ACHN (cell line): ENCODE measurements at regions not wholly inside any gene's neighbourhood (a gene's known extent, or its start where the extent isn't known, plus 50 kb on each side); places are given as distances from the start of the nearest gene placed in this dataset.

ENCODE experiments used
- DNase-seq: peaks from one replicate; pipeline ENCODE4 v3.0.0-alpha.2; 2015
- in situ Hi-C: cut with HindIII; loops from 2 replicates; pipeline ENCODE4 v1.10.0; 2017; ENCODE audit warnings: low sequenced_read_pairs, low pct_ligation_motif_present, low pct_unique_long_range_greater_than_20kb

DNA sequence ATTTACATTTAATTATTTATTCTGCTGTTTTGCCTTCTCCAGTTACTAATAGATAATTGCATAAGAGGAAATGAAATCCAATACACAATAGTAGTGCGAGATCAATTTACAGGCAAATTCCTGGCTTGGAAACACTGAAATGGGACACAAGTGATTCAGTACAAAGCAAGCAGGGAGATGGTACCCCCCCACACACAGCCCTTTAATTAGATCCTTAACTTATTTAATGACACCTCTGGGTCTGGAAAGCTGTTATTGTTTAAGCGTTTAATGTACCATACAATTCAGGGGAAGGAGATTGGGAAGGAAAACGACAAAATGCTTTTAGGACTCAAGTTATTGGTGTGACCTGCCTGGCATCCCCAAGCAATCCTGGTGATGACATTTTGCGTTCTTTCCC, 318.2 kb downstream of the NPIPA8 start:
- no peak for DNase-seq
- in situ Hi-C loops, result no loop called here

DNA sequence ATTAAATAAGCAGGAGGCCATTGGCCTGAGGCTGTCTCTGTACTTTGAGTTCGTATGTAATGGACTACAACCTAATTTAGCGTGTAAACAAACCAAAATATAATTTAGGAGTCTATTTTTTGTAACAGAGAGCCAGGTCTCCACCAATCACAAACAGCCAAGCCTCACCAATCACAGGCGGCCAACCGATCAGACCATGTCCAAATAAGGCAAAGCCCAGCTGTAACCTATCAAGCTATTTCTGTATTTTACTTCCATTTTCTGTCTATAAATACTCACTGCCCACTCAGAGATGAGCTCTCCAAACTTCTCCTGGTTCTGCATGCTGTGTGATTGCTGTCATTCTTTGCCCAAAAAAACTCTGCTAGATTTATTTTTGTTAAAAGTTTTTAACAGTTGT, 322.7 kb downstream of the NPIPA8 start:
- DNase-seq, result no peak
- in situ Hi-C loops, result no loop called here

DNA sequence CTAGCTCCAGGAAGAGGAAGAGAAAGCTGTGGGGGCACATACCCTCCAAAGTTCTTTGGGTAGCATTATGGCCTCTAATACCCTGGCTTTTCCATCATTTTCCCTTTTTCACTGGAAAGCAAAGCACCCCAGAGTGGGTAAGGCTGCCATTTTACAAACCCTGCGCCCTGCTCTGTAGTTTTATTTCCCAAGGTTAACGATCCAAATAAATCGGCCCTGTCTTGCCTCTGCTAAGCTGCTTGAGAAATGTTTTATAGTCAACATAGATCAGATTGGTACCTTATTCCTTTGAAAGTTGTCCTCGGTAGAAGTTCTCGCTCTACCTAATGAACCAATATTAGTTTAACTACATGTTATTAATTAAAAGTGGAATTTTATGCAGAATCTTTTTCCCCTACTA, 328.2 kb downstream of the NPIPA8 start:
- in situ Hi-C loops, result no loop called here
- no peak for DNase-seq

DNA sequence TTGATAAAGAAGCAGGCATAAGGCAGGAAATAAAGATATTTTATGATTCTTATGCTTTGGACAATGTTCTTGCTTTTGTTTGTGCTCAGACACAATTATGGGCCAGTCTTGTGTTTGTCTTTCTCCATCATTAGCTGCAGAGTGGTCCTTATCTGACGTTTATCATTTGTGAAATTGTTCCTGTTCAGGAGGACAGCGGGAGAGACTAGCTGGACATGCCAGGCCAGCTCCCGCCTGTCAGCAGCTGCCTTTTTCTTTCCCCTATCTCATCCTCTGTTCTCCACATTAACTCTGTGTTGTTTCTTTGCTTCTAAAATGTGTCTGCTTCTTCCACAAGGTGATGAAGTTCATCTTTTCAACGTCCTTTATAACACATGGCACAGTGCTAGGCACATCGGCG, 333.5 kb downstream of the NPIPA8 start:
- in situ Hi-C loops, result no loop called here
- no peak for DNase-seq

DNA sequence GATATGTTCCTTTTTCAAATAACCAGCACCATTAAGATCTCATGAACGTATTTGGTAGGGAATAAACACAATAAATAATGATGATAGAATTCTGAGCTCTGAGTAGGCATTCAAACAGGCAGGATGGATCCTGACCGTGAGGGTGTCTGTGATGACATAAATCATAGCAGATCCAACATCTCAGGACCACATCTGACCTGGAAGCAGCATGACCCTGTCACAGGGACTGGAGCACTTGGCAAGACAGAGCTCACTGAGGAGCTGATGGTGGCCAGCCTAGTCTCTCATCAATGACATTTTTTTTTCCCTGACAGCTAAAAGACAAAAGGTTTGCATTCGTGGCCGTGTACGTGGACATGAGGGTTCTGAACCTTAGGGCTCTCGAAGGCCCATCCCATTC, 337.5 kb downstream of the NPIPA8 start:
- in situ Hi-C loops, result no loop called here
- no peak for DNase-seq

DNA sequence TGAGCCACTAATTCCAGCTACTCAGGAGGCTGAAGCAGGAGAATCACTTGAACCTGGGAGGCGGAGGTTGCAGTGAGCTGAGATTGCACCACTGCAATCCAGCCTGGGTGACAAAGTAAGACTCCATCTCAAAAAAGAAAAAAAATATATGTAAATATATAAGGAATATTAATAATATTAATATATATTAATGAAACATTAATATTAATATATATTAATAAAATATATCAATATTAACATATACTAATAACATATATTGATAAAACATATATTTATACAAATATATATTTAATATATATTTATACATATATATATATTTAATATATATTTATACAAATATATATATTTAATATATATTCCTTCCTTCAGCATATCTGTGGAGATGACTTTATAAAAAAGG, 338.0 kb downstream of the NPIPA8 start:
- DNase-seq, result no peak
- in situ Hi-C loops, result no loop called here

DNA sequence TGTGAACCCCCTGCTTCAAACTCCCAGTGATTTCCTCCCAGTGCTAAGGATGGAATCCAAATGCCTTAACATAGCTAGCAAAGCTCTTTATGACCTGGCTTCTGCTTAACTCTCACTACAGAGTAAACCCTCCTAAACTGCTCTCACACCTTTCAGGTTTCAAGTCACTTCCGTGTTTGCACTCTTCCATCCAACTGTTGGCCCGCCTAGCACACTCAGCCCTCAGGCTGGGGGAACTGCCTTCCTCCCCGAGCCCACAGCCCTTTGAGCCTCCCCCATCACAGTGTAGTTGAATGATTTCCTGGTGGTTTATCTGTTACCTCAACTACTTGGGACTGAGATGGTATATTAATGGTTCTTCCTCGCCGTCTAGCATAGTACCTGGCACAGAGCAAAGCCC, 342.5 kb downstream of the NPIPA8 start:
- no peak for DNase-seq

DNA sequence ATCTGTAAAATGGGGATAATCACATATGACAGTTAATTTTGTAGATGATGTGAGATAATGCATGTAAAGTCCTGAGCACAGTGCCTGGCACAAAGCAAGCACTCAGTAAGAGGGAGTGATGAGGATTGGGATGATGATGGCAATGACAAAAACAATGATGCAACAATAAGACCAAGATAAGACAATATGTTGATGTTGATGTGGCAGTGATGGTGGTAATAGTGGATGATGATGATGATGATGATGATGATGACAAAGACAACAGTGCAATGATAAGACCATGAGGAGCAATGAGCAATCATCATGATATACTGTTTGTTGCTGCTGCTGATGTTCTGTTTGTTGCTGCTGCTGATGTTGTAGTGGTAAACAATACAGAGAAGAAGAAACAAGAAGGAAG, 344.1 kb downstream of the NPIPA8 start:
- in situ Hi-C loops, result no loop called here

More for the DNA sequence above, 342.5 kb downstream of the NPIPA8 start:
- in situ Hi-C loops, result no loop called here

DNA sequence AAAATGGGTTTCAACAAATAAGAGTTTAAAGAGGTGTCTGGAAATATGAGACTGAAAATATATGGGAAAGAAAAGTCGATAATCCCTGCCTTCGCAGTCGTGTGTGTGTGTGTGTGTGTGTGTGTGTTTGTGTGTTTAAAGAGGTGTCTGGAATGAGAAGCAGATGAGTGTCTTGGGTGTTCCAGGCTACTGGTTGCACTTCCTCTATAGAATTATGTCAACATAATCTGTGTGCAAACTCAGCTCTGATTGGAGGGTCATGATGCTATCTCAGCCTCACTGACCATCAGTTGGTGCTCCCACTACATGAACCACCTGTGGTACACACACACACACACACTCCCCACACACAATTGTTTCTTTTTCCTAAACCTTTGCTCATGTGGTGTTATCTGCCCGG, 347.3 kb downstream of the NPIPA8 start:
- in situ Hi-C loops, result no loop called here
- no peak for DNase-seq

More for the DNA sequence above, 344.1 kb downstream of the NPIPA8 start:
- DNase-seq, result no peak

DNA sequence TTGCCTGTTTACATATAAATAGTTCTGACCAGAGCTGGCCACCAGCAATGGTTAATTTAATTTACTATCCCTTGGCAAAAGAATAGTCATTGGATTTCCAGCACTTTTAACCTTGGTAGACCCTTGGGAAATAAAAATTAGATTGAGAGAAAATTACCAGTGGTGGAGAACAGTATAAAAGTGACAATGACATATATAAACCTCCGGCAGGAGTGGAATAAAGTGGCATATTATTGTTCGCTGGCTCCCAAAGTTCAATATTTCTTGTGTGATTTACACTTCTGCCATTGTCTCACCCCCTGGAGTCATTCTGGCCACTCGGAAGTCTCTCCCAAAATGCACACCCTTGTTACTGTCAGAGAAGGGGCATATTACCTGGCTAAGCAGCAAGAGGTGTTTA, 347.7 kb downstream of the NPIPA8 start:
- no peak for DNase-seq
- in situ Hi-C loops, result no loop called here

DNA sequence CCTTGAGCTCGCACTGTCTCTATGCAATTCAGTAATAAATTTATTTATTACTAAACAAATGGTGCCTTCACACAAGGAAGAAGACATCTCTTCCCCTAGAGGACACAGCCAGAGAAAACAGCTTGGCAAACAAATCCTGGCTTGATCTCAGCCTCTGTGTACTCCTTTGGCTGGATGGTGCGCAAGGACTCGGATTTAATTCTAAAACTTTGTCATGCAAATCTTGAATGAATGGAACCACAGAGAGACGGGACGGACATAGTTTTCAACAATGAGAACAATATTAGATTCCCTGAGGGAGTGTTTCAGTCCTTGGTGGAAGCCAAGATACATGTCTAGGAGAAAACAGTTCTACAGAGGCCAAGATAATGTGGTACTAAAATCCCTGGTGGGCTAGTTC, 349.5 kb downstream of the NPIPA8 start:
- in situ Hi-C loops, result no loop called here
- DNase-seq, result no peak

DNA sequence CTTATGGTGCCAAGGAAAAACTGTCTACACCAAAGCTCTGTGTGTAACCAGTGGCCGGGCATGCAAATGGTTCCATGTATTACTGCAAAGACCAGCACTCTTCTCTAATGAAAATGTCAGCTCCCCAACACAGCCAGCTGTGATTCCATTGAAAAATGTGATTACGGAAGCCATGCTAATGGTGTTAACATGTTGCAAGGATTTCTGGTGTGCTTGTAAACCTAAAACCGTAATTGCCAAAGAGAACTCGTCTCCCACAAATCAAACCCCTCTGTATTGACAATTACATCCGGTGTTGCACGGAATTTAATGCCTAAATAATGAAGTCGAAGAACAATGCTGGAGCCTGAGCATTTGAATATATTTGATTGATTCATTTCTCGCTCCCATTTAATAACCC, 351.7 kb downstream of the NPIPA8 start:
- no peak for DNase-seq
- in situ Hi-C loops, result no loop called here

DNA sequence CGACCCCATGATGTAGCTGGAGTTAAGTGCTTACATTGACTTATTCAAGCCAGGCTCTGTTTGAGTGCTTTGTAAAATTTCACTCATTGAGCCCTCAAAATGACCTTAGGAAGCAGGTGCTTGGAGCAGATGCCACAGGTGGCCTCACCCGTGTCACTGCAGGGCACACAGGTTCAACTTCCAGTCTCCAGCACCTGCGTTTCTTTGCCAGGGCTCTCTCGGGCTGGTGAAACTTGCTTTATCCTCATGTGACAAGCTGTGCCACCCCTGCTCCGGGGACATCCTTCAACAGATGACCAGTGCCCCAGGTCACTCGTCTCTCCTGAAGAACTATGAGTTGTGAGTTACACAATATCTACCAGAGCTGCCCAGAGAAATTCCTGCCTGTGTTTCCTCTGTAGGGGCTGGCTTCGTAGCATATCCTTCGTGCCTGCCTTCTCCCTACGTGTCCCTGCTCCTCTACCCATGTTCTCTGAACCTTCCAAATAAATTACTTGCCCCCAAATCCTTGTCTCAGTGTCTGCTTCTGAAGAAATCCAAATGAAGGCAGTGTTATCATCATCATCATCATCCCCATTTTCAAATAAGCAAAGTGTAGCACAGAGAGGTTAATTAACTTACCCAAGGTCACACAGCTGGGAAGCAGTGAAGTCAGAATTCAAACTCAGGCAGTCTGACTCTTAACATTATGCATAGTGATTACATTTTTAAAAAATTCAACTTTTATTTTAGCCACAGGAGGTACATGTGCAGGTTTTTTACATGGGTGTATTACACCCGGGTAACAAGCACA, 352.5 kb downstream of the NPIPA8 start:
- no peak for DNase-seq
- in situ Hi-C loops, result no loop called here

DNA sequence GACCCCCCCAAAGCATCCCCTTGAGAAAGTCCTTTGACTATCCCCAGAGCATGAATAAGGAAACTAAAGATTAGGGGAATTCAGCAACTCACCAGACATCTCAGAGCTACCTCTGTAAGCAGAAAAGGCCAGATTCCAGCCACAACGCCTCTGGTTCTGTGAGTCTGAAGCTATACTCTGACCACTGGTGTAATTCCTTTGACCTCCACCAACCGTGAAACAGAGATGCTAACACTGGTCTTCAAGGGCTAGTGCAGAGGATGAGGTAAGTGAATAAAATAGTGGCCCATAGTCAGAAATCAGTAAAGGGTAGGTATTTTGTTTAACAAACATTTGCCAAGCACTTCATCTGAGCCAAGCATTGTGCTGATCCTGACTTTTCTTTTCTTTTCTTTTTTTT, 353.4 kb downstream of the NPIPA8 start:
- DNase-seq, result no peak
- in situ Hi-C loops, result no loop called here

DNA sequence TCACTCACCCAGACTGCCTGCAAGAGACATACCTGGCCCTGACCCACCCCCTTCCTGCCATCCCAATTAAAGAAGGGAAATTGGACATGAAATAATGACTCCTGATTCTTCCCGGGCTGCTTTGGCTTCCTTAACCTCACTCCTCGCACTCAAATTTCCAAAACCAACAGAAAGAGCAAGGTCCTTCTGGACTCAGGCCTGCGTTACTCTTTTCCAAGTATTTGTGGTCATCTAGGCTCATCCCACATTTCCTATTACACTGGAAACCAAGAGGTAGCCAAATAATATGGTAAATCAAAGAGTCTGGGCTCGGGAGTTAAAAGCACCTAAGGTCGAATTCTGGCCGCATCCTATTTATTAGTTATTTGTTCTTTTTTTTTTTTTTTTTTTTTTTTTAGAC, 359.3 kb downstream of the NPIPA8 start:
- in situ Hi-C loops, result no loop called here
- no peak for DNase-seq

DNA sequence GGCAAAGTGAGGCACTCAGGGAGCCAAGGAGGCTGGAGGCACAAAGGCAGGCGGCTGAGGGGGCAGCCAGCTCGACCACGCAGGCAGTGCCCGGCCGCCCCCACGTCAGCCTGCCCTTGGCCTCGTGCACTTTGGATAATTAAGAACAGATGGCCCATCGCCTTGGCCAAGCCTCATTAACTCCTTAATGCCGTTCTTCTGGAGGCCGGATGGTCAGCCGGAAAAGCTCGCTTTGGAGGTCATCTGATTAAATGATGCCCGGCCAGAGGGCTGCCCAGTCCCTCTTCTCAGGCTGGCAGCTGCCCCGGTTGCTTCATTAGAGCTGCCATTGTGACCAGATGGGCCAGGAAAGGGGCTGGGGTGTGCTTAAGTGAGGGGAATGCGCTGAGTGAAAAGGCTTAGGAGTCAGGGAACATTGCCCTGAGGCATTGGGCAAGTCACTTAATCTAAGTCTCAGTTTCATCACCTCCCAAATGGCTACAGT, 364.0 kb downstream of the NPIPA8 start:
- DNase-seq, result no peak
- in situ Hi-C loops, result no loop called here

DNA sequence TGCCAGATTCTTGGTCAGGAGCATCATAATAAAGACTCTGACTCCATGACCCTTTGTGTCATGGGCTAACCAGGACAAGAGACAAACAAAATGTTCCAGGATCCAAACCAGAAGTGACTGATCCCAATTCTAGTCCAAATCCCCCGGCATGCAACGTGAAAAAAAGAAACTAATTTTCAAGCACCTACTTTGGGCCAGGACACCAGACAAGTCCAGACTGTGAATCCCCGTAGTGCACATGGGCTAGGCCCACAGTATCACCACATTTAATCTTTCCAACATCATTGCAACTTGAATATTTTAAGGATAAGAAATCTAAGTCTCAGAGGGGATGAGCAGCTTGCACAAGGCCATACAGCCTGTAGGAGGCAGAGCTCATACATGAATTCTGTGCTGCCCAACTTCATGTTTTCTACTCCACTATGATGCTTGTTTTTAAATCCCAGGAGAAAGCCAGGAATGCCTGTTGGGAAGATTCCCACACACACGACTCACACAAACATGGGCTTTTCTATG, 365.7 kb downstream of the NPIPA8 start:
- in situ Hi-C loops, result no loop called here

DNA sequence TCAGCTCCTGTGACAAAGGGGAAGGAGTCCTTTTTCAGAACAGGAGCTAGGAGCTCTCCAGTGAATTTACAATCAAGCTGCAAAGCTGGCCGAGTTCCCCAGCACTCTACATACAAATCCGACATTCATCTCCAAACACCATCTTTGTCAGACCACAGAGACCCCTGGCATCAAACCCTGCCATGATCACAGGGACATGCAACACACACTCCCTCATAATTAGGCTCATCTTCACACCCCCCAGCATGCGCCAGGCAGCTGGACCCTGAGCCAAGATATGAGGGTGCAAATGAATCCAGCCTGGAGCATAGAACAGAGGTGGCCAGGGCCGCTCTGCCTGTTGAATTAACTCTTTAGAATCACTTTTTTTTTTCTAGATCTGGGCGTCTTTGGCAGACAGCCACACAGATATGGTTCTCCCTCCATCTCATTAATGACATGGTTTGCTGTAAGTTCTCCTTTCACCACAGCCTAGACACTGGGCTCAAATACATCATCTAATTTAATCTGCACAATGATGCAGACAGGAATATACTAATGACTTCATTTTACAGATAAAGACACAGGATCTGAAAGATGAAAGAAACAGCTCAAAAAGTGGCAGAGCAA, 366.3 kb downstream of the NPIPA8 start:
- in situ Hi-C loops, result no loop called here
- no peak for DNase-seq

More for the DNA sequence above, 365.7 kb downstream of the NPIPA8 start:
- DNase-seq, result no peak

DNA sequence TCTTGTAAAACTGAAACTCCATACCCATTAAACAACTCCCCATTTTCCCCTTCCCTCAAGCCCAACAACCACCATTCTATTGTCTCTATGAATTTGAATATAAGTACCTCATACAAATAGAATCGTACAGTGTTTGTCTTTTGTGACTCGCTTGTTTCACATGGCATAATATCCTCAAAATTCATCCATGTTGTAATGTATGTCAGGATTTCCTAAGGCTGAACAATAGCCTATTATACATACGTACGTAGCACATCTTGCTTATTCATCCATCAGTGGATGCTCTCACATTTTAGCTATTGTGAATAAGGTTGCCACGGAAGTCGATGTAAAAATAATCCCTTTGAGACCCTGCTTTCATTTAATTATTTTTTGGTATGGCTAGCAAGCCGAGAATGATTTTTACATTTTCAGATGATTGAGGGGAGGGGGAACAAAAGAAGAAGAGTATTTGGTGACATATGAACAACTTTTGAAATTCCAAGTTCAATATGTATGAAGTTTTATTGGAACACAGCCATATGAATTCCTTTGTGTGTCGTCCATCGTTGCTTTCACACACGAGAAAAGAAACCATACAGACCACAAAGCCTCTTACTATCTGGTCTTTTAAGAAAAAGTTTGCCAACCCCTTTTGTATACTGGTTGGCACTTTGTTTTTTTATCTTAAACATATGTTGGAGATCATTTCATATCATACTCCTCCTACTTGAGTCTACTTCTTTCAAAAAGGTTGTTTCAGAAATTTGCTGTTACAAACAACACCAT, 371.2 kb downstream of the NPIPA8 start:
- in situ Hi-C loops, result no loop called here
- no peak for DNase-seq
